Calu3 (cell line): ENCODE measurements at regions not wholly inside any gene's neighbourhood (a gene's known extent, or its start where the extent isn't known, plus 50 kb on each side); places are given as distances from the start of the nearest gene placed in this dataset.

Source experiments
- BruUV-seq: library from RNA; stranded (reverse); fragments of 400-500 nt; replicated peaks from 2 replicates; lab custom pipeline; 2021; lab: Mats Ljungman, UMichigan
- CTCF ChIA-PET: fragments of 300-600 bp; sonication (Branson Sonifier 250); formaldehyde crosslinking; loops from one replicate; lab custom pipeline; 2022; ENCODE audit warnings: antibody characterized with exemption; lab: Charles Lee
- DNase-seq: peaks from one replicate; pipeline ENCODE4 v3.0.0; 2022
- H3K27ac Mint-ChIP-seq: one replicate; pipeline ENCODE4 v1.8.0; 2022; ENCODE audit warnings: mixed read lengths; ENCODE audit not compliant: unreplicated experiment
- H3K27me3 Mint-ChIP-seq: one replicate; pipeline ENCODE4 v1.8.0; 2022; ENCODE audit warnings: mixed read lengths; ENCODE audit not compliant: unreplicated experiment
- H3K36me3 Mint-ChIP-seq: one replicate; pipeline ENCODE4 v1.8.0; 2022; ENCODE audit warnings: mild to moderate bottlenecking, moderate library complexity, mixed read lengths; ENCODE audit not compliant: insufficient read depth, unreplicated experiment
- H3K4me1 Mint-ChIP-seq: one replicate; pipeline ENCODE4 v1.8.0; 2022; ENCODE audit warnings: mild to moderate bottlenecking, low read depth, mixed read lengths; ENCODE audit not compliant: unreplicated experiment
- H3K4me3 Mint-ChIP-seq: one replicate; pipeline ENCODE4 v1.8.0; 2022; ENCODE audit warnings: mild to moderate bottlenecking, low read depth, moderate library complexity, mixed read lengths; ENCODE audit not compliant: unreplicated experiment
- H3K9me3 Mint-ChIP-seq: one replicate; pipeline ENCODE4 v1.8.0; 2022; ENCODE audit warnings: low read depth, mixed read lengths; ENCODE audit not compliant: unreplicated experiment
- intact Hi-C: fragments of 100-400 bp; cut with micrococcal nuclease; formaldehyde crosslinking; loops from one replicate; pipeline ENCODE4 v1.10.0; 2022; ENCODE audit not compliant: unreplicated experiment
- TF ChIP-seq, protein P1 (sequence below): fragments of 200-600 bp; IDR thresholded peaks from one replicate; pipeline ENCODE4 v1.8.0; 2022; ENCODE audit warnings: antibody characterized with exemption; ENCODE audit not compliant: unreplicated experiment

DNA sequence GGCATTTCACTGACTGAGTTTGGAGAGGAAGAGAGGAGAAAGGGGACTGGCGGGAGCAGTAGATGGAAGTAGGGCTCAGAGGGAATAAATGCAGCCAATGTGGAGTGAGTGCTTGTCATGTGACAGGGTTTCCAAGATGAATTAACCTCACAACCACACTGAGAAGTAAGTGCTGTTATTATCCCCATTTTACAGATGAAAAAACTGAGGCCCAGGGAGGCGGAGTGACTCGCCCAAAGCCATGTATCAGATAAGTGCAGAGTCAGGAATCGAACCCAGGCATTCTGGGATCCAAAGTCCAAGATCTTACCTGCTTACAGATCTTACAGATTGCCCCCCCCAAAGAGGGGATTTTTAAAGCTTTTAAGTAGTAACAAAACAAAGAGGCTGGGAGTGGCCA lies 207.2 kb downstream of the SHQ1 start:
- H3K4me3 Mint-ChIP-seq, result no peak overlapping the region
- H3K4me1 Mint-ChIP-seq, result no peaks in the 10 kb centered on the region
- H3K36me3 Mint-ChIP-seq, result peaks cover 5% of the 10 kb centered on the region
- no peaks in the 10 kb centered on the region for H3K27me3 Mint-ChIP-seq
- peaks cover 2% of the 10 kb centered on the region for H3K9me3 Mint-ChIP-seq
- no peak overlapping the region for H3K27ac Mint-ChIP-seq
- intact Hi-C loops, result no loop called here
- TF ChIP-seq, protein P1, sequence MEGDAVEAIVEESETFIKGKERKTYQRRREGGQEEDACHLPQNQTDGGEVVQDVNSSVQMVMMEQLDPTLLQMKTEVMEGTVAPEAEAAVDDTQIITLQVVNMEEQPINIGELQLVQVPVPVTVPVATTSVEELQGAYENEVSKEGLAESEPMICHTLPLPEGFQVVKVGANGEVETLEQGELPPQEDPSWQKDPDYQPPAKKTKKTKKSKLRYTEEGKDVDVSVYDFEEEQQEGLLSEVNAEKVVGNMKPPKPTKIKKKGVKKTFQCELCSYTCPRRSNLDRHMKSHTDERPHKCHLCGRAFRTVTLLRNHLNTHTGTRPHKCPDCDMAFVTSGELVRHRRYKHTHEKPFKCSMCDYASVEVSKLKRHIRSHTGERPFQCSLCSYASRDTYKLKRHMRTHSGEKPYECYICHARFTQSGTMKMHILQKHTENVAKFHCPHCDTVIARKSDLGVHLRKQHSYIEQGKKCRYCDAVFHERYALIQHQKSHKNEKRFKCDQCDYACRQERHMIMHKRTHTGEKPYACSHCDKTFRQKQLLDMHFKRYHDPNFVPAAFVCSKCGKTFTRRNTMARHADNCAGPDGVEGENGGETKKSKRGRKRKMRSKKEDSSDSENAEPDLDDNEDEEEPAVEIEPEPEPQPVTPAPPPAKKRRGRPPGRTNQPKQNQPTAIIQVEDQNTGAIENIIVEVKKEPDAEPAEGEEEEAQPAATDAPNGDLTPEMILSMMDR, result no peak
- CTCF ChIA-PET, result interaction anchor here (1.2 kb wide), 1 partner anchor 10 kb away, joined by 3 read pairs; no protein-coding TSS in a partner anchor
- no TSS peak for BruUV-seq
- DNase-seq, result no peak

DNA sequence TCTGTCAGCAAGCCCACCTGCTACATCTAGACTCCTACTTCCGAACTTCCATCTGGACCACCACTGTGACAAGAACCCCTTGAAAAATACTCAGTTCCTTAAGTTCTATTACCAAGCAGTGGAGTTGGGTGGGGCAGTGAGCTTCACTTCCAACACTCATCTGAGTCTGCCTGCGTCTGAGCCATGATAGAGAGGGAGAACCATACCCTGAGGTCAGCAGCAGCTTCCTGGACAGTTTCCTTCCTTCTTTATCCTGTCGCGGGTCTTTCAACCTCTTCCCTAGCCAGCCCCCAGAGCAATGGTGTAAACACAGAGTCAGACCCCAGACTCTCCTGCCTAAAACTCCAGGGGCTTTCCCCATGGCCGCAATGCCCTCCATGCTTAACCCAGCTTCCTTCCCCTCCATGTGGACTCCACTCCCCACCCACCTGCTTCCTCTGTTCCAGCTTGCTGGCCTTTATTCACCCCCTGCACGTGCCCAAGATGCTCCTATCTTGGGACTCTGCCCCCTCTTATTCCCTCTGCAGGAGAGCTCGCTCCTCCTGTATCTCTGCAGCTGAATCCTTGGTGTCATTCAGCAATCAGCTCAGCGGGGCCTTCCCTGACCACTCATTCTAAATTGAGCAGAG lies 211.2 kb downstream of the SHQ1 start:
- DNase-seq, result no peak

DNA sequence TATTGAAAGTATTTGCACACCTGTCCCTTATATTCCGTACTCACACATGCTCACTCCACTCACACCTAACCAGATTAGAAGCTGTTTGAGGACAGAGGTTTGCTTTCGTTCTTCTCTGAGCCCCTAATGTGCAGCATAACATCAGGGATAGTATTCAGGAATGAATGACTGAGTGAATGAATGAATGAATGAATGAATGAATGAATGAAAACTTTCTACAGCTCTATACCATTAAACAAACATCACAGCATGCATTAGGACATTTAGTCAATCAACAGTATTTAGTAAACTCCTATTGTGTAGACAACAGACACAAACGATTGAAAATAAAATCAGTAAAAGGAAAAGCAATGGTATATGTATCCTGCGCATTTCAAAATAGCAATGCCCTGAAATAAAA lies 212.7 kb downstream of the SHQ1 start:
- no peak overlapping the region for H3K4me3 Mint-ChIP-seq
- no peak overlapping the region for H3K27ac Mint-ChIP-seq
- H3K9me3 Mint-ChIP-seq, result no peaks in the 10 kb centered on the region
- CTCF ChIA-PET, result no interaction called here
- peaks cover 13% of the 10 kb centered on the region for H3K27me3 Mint-ChIP-seq
- no peak for DNase-seq
- H3K36me3 Mint-ChIP-seq, result no peaks in the 10 kb centered on the region
- intact Hi-C loops, result no loop called here
- BruUV-seq, result no TSS peak
- TF ChIP-seq, protein P1, result no peak
- no peaks in the 10 kb centered on the region for H3K4me1 Mint-ChIP-seq

More for the DNA sequence above, 211.2 kb downstream of the SHQ1 start:
- no peak overlapping the region for H3K4me3 Mint-ChIP-seq
- intact Hi-C loops, result no loop called here
- CTCF ChIA-PET, result no interaction called here
- H3K4me1 Mint-ChIP-seq, result no peaks in the 10 kb centered on the region
- peaks cover 5% of the 10 kb centered on the region for H3K36me3 Mint-ChIP-seq
- TF ChIP-seq, protein P1, result no peak
- no TSS peak for BruUV-seq
- H3K9me3 Mint-ChIP-seq, result no peaks in the 10 kb centered on the region
- peaks cover 13% of the 10 kb centered on the region for H3K27me3 Mint-ChIP-seq
- no peak overlapping the region for H3K27ac Mint-ChIP-seq

DNA sequence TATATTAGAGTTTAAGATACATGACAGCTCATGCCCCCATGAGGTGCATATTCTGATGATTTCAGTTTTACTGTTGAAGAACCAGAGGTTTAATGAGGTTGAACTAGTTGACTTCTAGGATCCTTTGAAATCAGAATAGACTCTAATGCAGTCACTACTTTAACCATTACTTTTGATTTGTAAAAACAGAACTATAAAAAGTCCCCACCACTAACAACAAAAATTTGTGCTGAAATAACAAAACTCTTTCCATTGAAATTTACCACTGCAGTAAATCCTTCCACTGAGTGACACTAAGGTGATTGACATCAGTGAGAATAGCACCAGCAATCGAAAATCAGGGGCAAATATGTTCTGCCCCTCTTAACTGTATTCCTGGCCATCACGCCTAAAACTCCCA lies 214.1 kb downstream of the SHQ1 start:
- H3K4me1 Mint-ChIP-seq, result peaks cover 5% of the 10 kb centered on the region
- no TSS peak for BruUV-seq
- peaks cover 13% of the 10 kb centered on the region for H3K27me3 Mint-ChIP-seq
- intact Hi-C loops, result no loop called here
- no peak for DNase-seq
- H3K9me3 Mint-ChIP-seq, result no peaks in the 10 kb centered on the region
- CTCF ChIA-PET, result no interaction called here
- H3K36me3 Mint-ChIP-seq, result no peaks in the 10 kb centered on the region
- H3K27ac Mint-ChIP-seq, result no peak overlapping the region
- no peak overlapping the region for H3K4me3 Mint-ChIP-seq
- TF ChIP-seq, protein P1, result no peak
